Body of pancreas (tissue), 4 donors: ENCODE measurements at regions not wholly inside any gene's neighbourhood (a gene's known extent, or its start where the extent isn't known, plus 50 kb on each side); places are given as distances from the start of the nearest gene placed in this dataset.

Source experiments
- ATAC-seq: fragments of 150-250 bp; one replicate; pipeline ENCODE4 v1.9.1; 2016
- DNase-seq, 4 donors: peaks; one replicate each; pipeline ENCODE4 v3.0.0-alpha.2; 2019
- H3K27ac ChIP-seq, 4 donors: fragments of 200-600 bp; sonication (generic); 1 replicate in 3 of 4; 2 replicates in 1 of 4; pipeline versions ENCODE4 v1.5.1 to v1.6.1; 2016 to 2019; ENCODE audit warnings: mild to moderate bottlenecking in 1 of 4, mixed read lengths in 1 of 4, moderate library complexity in 1 of 4
- H3K27me3 ChIP-seq, 2 donors: fragments of 200-600 bp; sonication (generic); one replicate each; pipeline ENCODE4 v1.6.0; 2016; ENCODE audit warnings: mild to moderate bottlenecking in 1 of 2
- H3K36me3 ChIP-seq, 2 donors: fragments of 200-600 bp; sonication (generic); replicated peaks in 1 of 2; 2 replicates each; pipeline ENCODE4 v1.5.1; 2016; ENCODE audit warnings: low read depth in 2 of 2; ENCODE audit not compliant: insufficient read depth in 1 of 2
- H3K4me1 ChIP-seq: fragments of 200-600 bp; sonication (generic); one replicate; pipeline ENCODE4 v1.6.0; 2016
- H3K4me3 ChIP-seq, 2 donors: fragments of 200-600 bp; sonication (generic); 1 replicate in 1 of 2; 2 replicates in 1 of 2; pipeline ENCODE4 v1.5.1; 2016 to 2019
- H3K9me3 ChIP-seq, 3 donors: fragments of 200-600 bp; sonication (generic); 1 replicate in 2 of 3; 2 replicates in 1 of 3; pipeline ENCODE4 v1.5.1; 2016
- CTCF ChIP-seq, 7 experiments: fragments of 450-650 bp in 4 of 7; fragments of 200-600 bp in 3 of 7; sonication (generic) in 3 of 7; IDR thresholded peaks; one replicate each; pipeline ENCODE4 v1.5.1; 2016 to 2019; ENCODE audit warnings: antibody characterized with exemption in 7 of 7
- POLR2A ChIP-seq, 3 donors: fragments of 450-650 bp; IDR thresholded peaks; one replicate each; pipeline ENCODE4 v1.6.1; 2016; ENCODE audit warnings: antibody characterized with exemption in 3 of 3, mild to moderate bottlenecking in 2 of 3
- WGBS, 2 donors: methylation state at CpG; one replicate each; pipeline ENCODE4 v1.1.5; 2017; 5-methylcytosine and 5-hydroxymethylcytosine counted together
- intact Hi-C: fragments of 100-400 bp; cut with DNase I; formaldehyde crosslinking; loops from one replicate; pipeline ENCODE4 v1.15.1; 2023

GRCh38 chr12:91355150-91356006, 172.8 kb upstream of the DCN start:
- H3K27ac ChIP-seq: no peak overlapping the region
- no peak overlapping the region for H3K4me3 ChIP-seq
- intact Hi-C loops: loop anchor here (10.0 kb wide), 1 partner anchor 381 kb away; no protein-coding TSS in a partner anchor
- H3K9me3 ChIP-seq: no peaks in the 10 kb centered on the region
- no peaks in the 10 kb centered on the region for H3K4me1 ChIP-seq
- TF ChIP-seq CTCF (IDR thresholded peaks at IDR 0.05) (peak; percentile 48 to 88 (median 82)), POLR2A (IDR thresholded peaks at IDR 0.05) (no peak)
- H3K27me3 ChIP-seq: no peaks in the 10 kb centered on the region
- DNase-seq (peak; percentile 71 to 77 (median 74)), ATAC-seq (peak; percentile 92)
- H3K36me3 ChIP-seq: no peaks in the 10 kb centered on the region
- WGBS, 2 donors: 20% methylated on average over 8 of the region's 8 CpGs

- H3K27me3 ChIP-seq: no peaks in the 10 kb centered on the region
- H3K4me1 ChIP-seq: no peaks in the 10 kb centered on the region
- DNase-seq (no peak), ATAC-seq (no peak)
- 79% methylated on average over 1 of the region's 1 CpG for WGBS, 2 donors
- no peak overlapping the region for H3K4me3 ChIP-seq
- H3K36me3 ChIP-seq: no peaks in the 10 kb centered on the region
- intact Hi-C loops: loop anchor here (10.0 kb wide), 1 partner anchor 378 kb away; no protein-coding TSS in a partner anchor
- H3K27ac ChIP-seq: no peak overlapping the region
- no peaks in the 10 kb centered on the region for H3K9me3 ChIP-seq
- TF ChIP-seq POLR2A (IDR thresholded peaks at IDR 0.05): no peak
- TF ChIP-seq CTCF (IDR thresholded peaks at IDR 0.05): no peak
Observed at GRCh38 chr12:91353266-91353665, 170.6 kb upstream of the DCN start.

GRCh38 chr12:91349476-91349875, 166.9 kb upstream of the DCN start:
- Histone ChIP-seq H3K4me1 (no peaks in the 10 kb centered on the region), H3K9me3 (no peaks in the 10 kb centered on the region), H3K27me3 (no peaks in the 10 kb centered on the region), H3K4me3 (no peak overlapping the region), H3K36me3 (no peaks in the 10 kb centered on the region), H3K27ac (no peak overlapping the region)
- TF ChIP-seq CTCF (IDR thresholded peaks at IDR 0.05): no peak
- TF ChIP-seq POLR2A (IDR thresholded peaks at IDR 0.05): no peak
- ATAC-seq (no peak), DNase-seq (no peak)
- intact Hi-C loops: loop anchor here (10.0 kb wide), 1 partner anchor 175 kb away; no protein-coding TSS in a partner anchor
- 62 to 68% methylated on average over 2 of the region's 2 CpGs for WGBS, 2 donors

- no peak overlapping the region for H3K27ac ChIP-seq
- H3K36me3 ChIP-seq: no peaks in the 10 kb centered on the region
- no peaks in the 10 kb centered on the region for H3K9me3 ChIP-seq
- no peak for DNase-seq
- H3K4me3 ChIP-seq: no peak overlapping the region
- 64 to 66% methylated on average over 3 of the region's 3 CpGs for WGBS, 2 donors
- no peak for ATAC-seq
- TF ChIP-seq CTCF (IDR thresholded peaks at IDR 0.05) (no peak), POLR2A (IDR thresholded peaks at IDR 0.05) (no peak)
- H3K27me3 ChIP-seq: no peaks in the 10 kb centered on the region
- H3K4me1 ChIP-seq: no peaks in the 10 kb centered on the region
- intact Hi-C loops: loop anchor here (10.0 kb wide), 1 partner anchor 173 kb away; no protein-coding TSS in a partner anchor
Observed at GRCh38 chr12:91347481-91348214, 165.0 kb upstream of the DCN start.
